ENCODE measurements at regions not wholly inside any gene's neighbourhood (a gene's known extent, or its start where the extent isn't known, plus 50 kb on each side); places are given as distances from the start of the nearest gene placed in this dataset.

DNA sequence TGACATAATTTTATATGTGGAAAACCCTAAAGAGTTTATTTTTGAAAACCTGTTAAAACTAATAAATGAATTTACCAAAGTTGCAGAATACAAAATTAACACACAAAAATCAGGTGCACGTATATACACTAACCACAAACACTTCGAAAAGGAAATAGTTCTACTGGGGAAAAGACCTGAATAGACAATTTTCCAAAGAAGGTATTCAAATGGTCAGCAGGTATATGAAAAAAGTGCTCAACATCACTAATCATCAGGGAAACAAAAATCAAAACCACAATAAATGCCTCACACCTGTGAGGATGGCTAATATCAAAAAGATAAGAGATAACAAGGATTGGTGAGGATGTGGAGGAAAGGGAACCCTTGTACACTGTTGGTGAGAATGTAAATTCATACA, 110.6 kb downstream of the PXDC1 start:
- DNase-seq (ENCODE audit: low spot score) = no peak

DNA sequence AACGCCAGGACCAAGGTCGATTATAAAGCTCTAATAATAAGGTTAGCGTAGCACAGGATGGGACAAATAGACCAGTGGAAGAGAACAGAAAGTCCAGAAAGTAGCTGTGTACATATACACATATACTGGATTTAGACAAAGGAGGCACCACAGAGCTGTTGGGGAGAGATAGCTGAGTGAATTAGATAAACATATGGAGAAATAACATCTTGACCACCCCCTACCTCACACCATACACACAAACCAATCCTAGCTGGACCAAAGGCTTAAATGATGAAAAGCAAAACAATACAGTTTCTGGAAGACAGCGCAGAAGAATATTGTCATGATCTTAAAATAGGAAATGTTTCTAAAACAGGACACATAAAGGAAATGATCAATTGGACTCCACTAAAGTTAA, 112.9 kb downstream of the PXDC1 start:
- DNase-seq (ENCODE audit: low spot score) = no peak

GRCh38 chr6:3636060-3636459, 115.5 kb downstream of the PXDC1 start:
- DNase-seq (ENCODE audit: low spot score) = no peak

- DNase-seq (ENCODE audit: low spot score) = no peak
Measured at GRCh38 chr6:3635482-3635881, 116.0 kb downstream of the PXDC1 start.

GRCh38 chr6:3634280-3634816, 117.2 kb downstream of the PXDC1 start:
- DNase-seq (ENCODE audit: low spot score) = no peak

DNA sequence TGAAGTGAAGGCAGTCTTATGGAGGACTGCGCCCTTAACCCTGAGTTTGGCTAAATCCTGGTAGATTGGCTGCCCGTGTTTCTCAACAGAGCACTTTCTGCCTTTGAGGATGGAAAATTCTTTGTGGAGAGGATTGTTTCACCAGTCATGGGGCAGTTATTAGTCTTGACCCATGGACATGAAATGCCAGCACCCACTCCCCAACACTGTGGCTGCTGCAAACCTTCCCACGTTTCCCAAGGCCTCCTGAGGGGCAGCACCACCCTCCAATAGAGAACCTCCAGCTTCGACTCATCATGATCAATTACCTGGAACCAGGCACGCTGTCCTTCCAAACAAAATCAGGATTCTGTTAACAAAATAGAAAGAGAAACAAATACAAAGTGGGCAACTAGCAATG, 117.8 kb downstream of the PXDC1 start:
- no peak for DNase-seq (ENCODE audit: low spot score)

DNA sequence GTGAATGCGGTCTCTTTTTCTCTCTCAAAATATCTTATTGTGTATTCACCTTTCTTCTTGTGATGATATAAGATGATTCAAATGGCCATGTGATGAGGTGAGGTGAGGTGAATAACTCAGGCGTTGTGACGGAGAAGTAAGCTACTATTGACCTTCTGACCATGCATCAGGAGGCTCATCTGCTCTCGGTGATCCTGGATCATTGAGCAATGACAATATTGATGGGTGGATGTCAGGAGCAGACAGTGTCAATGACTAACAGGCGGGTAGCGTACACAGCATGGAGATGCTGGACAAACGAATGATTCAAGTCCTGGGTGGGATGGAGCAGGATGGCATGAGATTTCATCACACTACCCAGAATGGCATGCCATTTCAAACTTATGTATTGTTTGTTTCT, 119.6 kb downstream of the PXDC1 start:
- no peak for DNase-seq (ENCODE audit: low spot score)

- no peak for DNase-seq (ENCODE audit: low spot score)
Measured at GRCh38 chr6:3631186-3631585, 120.3 kb downstream of the PXDC1 start.

DNA sequence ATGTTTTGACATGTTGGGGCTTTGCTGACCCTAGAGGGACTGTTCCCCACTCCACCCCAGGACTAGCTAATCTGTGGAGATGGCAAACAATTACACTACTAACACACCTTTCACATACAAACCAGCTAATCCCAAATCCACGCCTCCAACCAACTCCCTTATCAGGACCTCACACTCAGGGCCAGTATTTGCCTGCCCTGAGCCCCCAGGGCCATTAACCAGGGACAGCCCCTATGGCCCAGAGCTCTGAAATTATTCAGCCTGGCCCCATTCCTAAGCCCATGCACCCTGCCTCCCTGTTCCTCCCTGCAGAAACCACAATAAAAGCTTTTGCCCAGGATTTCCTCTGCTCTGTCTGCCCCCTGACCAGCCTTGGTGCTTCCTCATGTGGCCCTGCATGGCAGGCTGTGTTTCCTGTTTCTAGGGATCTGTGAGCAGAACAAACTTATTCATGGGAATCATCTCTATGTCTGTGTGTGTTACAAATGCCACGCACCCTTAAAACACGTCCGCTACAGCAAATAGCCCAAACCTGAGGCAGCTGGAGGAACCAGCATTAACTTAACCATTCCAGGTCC, 121.2 kb downstream of the PXDC1 start:
- no peak for DNase-seq (ENCODE audit: low spot score)

- DNase-seq (ENCODE audit: low spot score) = no peak
Measured at GRCh38 chr6:3627956-3628835, 123.3 kb downstream of the PXDC1 start.

- DNase-seq (ENCODE audit: low spot score) = no peak
Measured at GRCh38 chr6:3627501-3627900, 124.0 kb downstream of the PXDC1 start.

DNA sequence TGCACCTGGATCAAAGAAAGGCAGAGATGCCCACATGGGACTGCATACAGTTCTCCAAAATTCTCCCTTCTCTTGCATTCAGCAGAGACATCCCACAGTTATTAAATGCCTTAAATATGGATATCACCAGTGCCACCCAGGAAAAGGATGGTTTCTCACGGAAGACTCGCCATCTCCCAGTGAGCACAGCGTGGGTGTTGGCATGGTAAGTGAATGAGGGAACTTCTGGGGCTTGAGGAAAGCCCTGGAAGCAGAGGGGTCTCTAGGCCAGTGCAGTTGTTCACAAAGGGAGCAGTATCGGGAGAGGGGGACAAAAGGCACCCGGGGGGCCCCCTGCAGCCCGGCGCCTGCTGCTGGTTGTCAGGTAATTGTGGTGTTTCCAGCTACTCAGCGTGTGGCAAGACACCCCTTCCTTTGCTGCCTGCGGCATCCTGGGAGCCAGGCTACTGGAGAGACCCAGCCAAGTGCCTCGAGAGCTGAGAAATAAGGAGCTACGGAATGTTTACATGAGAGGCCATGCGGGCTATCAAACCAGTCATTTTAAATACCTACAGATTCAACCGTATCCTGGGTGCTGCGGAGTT, 125.4 kb downstream of the PXDC1 start:
- DNase-seq (ENCODE audit: low spot score) = no peak

- no peak for DNase-seq (ENCODE audit: low spot score)
Measured at GRCh38 chr6:3625149-3625979, 126.1 kb downstream of the PXDC1 start.

GRCh38 chr6:3624250-3625136, 127.0 kb downstream of the PXDC1 start:
- DNase-seq (ENCODE audit: low spot score) = no peak

- no peak for DNase-seq (ENCODE audit: low spot score)
Measured at GRCh38 chr6:3623451-3624249, 127.9 kb downstream of the PXDC1 start.

- DNase-seq (ENCODE audit: low spot score) = no peak
Measured at GRCh38 chr6:3621411-3621810, 130.1 kb downstream of the PXDC1 start.

DNA sequence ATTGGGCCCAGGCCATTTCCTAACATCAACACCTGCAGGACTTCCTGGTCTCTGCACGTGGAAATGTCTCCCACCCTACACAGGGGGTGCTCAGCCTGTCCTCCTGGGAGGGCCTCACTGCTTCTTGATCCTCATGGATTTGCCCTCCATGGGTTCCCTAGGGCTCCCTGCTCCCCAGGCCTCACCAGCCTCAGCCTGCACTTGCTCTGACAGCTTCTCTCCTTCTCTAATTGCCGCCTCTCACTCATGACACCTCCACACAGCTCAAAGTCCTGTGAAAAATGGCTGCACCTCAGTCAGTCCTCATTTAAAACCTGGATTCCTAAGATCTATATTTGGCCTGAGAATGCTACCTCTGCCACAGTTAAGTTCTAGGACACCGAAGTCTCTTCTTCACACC, 130.6 kb downstream of the PXDC1 start:
- DNase-seq (ENCODE audit: low spot score) = no peak

DNA sequence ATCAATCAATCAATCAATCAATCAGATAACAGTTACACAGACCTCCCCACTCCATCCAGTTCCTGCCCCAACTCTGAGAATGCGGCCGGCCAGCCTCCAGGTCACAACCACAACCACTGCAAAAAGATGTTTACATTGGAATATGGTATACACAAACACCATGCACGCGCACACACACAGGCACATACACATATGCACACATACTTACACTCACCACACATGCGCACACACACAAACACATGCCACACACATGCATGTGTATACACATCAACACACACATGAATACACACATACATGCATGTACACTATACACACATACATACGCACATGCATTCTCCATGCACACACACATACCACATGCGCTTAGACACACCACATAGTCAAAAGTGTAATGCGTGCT, 131.1 kb downstream of the PXDC1 start:
- DNase-seq (ENCODE audit: low spot score) = no peak

DNA sequence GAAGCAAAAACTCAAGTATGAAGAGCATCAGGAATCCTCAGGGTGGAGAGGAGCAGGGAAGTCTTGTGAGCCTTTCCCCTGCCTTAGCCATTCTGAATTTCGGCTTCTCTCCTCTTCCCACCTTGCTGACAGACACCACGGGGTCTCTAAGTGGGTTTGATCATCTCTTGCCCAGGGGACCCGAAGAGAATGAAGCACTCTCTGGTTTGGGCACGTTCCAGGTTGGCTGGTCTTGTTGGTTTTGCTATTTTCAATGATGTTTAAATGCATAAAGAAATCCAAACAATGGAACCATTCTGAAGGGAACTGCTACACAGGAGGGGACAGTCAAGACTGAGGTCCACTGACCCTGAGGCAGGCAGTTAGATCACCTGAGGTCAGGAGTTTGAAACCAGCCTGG, 131.7 kb downstream of the PXDC1 start:
- no peak for DNase-seq (ENCODE audit: low spot score)

DNA sequence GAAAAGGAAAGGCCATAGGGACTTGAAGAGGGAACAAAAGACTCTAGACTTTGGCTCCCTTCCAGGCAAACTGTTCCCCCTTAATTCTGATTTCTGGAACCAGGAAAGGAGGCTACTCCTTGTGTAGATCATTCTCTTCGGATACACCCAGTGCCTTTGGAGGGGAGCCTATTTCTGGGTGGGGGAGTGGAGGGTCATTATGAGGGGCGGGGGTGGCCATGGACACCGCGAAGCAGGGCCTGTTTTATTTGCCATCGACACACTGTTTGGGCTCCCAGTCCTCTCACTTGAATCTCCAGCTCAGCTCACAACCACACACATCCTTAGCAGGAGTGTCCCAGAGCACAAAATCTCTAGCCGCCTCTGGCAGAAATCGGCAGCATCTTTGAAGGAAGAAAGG, 132.3 kb downstream of the PXDC1 start:
- DNase-seq (ENCODE audit: low spot score) = no peak
